Activated T-cell treated with anti-CD3 and anti-CD28 coated beads for 24 hours (primary cell): ENCODE measurements at regions not wholly inside any gene's neighbourhood (a gene's known extent, or its start where the extent isn't known, plus 50 kb on each side); places are given as distances from the start of the nearest gene placed in this dataset.

Experiments
- DNase-seq: peaks from one replicate; pipeline ENCODE4 v3.0.0-alpha.2; 2020; ENCODE audit warnings: low read depth

DNA sequence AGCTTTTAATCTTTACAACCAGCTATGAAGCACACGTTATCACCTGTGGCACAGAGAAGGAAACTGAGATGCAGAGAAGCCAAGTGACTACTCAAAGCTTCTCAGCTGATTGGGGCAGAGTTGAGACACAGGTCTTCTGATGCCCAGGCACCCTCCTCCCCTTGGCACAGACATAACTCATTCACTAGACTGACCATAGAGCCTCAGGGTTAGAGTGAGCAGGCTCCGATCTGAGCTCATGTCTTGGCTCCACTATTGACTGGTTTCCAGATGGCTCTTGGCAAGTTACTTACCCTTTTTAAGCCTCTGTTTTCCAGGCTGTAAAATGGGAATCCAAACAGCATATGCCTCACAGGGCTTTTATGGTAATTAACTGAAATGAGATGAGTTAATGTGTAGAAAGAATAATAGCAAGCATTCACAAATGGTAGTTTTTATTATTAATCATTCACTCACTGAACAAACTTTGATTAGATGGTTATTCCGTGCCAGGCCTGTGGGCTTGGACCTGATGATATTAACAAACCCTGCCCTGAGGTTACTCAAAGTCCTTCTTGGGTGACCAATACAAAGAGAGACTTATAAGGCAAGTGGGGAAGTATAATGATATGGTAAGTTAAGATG, 184.3 kb downstream of the ANXA2 start:
- DNase-seq, result no peak

DNA sequence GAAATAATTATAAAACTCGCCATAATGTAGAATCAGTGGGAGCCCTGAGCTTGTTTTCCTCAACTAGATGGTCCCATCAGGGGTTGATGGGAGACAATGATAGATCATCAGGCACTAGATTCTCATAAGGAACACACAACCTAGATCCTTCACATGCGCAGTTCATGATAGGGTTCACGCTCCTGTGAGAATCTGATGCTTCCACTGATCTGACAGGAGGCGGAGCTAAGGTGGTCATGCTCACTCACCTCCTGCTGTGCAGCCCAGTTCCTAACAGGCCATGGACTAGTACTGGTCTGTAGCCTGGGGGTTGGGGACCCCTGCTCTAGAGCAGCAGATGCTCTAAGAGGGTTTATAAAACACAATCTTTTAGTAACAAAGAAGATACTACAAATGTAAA, 183.6 kb downstream of the ANXA2 start:
- no peak for DNase-seq

- no peak for DNase-seq
Observed at GRCh38 chr15:60215225-60215963, 182.4 kb downstream of the ANXA2 start.

DNA sequence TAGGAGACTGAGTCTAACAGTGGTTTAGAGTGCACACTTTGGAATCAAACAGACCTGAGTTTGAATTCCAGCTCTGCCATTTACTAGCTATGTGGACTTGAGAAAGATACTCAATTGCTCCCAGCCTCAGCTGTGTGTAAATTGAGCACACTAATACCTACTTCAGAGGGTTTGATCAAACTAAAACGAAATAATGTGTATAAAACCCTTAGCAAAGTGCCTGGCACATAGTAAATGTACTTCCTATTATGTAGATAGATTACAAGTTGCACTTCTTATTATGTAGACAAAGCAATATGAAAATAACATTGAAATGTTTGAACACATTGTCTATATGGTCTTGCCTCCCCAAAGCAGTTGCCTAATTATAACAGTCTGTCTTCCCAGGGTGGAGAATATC, 180.6 kb downstream of the ANXA2 start:
- no peak for DNase-seq

- DNase-seq, result no peak
Observed at GRCh38 chr15:60218256-60218655, 179.5 kb downstream of the ANXA2 start.

DNA sequence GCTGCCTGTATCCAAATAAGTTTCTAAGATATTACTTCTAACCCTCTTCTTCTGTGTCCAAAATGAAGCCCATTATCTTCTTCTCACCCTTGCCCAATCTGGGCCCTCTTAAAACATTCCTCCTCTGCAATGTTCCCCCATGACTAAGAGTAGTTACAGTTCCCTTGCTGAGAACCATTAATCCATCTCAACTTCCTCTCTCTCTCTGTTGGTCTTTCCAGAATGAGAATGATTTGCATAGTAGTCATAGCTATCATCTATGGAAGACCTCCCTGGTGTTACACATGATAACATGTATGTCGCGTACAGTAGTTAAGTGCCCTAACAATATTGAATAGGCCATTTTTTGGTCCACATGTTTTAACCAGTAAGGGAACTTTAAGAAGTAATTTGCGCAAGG, 177.9 kb downstream of the ANXA2 start:
- no peak for DNase-seq

- no peak for DNase-seq
Observed at GRCh38 chr15:60221356-60221755, 176.4 kb downstream of the ANXA2 start.

DNA sequence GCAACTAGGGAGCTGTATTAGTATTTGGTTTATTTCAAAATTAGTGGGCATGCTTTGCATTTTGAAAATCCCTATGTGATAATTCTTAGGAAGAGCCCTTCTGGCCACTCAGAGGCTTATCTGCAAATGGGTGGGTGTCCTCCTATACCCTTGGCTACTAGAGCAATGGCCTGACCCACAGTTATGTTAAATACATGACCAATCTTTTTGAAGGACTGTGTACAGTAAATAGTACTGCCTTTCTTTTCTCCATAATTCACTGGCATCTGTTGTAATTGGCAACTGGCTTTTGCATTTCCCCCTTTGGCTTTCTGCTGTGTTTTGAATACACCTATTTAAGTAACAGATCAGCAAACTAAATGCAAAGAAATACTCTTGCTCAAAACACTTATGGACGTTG, 175.4 kb downstream of the ANXA2 start:
- DNase-seq, result no peak

DNA sequence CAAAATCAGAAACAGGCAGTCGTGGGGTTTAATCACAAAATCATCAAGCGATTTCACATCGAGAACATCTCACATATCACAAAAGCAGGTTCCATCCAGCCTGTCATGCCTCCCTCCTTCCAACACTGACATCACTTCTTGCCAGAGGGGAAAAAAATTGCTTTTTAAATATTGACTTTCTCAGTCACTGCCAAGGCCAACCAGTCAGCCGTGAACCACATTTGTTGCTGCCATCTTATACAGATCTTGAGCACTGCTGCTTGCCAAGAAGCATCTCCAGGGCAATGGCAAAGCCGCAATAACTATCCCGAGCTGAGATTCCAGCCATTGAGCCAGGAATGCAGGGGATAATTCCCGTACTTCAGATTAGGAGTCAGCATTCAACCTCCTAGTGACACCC, 174.6 kb downstream of the ANXA2 start:
- DNase-seq, result no peak

GRCh38 chr15:60226924-60227323, 170.9 kb downstream of the ANXA2 start:
- DNase-seq, result no peak

DNA sequence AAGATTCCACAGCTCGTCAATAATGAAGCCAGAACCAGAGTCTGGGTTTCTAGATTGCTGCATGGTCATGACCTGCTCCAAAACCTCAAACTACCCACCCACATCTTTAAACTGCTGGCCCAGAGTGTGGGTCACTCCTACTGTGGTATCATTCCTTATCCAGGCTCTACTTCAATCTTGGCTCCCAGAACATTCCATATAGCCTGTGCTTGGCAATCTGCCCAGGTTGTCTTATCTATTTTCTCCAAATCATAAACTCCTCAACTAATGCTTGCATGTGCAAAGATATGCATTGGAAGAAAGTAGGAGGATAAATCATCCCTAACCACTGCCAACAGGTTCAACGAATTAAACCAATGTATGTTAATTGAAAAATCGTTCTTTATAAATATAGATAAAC, 169.7 kb downstream of the ANXA2 start:
- no peak for DNase-seq

DNA sequence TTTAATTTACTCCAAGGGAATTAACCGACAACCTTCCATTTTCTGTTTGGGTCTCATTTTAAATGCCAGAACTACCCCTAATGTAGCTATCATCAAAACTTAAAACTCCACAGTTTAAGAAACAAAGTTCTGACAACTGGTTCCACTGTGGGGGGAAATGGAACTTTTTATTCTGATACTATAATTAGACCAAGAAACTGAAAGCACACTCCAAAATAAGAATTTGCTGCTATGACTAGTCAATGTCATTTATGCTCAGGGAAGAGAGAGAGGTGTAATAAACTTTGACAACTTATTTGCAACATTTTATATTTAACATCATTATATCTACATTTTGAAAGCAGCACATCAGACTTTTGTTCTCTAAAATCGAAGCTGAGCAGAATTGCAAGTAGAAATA, 169.2 kb downstream of the ANXA2 start:
- no peak for DNase-seq

GRCh38 chr15:60235951-60236710, 161.7 kb downstream of the ANXA2 start:
- DNase-seq, result no peak

DNA sequence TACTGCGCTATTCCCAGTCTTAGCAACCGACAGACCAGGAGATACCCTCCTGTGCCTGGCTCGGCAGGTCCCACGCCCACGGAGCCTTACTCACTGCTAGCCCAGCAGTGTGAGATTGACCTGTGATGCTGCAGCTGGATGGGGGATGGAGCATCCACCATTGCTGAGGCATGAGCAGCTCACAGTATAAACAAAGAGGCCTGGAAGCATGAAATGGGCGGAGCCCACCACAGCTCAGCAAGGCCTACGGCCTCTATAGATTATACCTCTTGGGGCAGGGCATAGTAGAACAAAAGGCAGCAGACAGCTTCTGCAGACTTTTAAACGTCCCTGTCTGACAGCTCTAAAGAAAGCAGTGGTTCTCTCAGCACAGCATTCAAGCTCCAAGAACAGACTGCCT, 160.3 kb downstream of the ANXA2 start:
- no peak for DNase-seq

GRCh38 chr15:60243769-60244168, 154.0 kb downstream of the ANXA2 start:
- DNase-seq, result no peak

DNA sequence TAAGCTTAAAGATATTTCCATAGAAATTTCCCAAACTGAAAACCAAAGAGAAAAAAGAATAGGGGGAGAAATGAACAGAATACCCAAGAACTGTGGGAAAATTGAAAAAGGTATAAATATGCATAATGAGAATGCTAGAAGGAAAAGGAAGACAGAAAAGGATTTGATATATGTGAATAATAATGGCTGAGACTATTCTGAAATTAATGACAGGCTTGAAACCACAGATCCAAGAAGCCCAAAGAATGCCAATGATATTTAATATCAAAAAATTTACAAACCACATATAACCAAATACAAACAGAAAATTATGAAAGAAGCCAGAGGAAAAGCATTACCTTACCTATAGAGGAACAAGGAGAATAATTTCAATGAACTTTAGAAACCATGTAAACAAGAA, 153.0 kb downstream of the ANXA2 start:
- DNase-seq, result no peak

DNA sequence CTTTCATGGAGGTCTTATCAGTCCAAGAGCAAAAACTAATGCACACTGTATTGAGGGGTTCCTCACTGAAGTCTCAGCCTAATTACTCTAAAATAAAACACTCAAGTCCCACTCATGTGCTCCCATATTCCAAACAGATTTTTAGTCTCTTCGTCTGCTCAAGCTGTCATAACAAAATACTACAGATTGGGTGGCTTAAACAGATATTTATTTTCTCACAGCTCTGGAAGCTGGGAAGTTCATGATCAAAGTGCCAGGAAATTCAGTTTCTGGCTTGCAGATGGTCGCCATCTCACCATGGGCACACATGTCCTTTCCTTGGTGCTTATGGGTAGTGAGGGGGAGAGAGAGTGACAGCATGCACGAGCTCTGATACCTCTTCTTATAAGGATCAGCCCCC, 147.5 kb downstream of the ANXA2 start:
- DNase-seq, result no peak

DNA sequence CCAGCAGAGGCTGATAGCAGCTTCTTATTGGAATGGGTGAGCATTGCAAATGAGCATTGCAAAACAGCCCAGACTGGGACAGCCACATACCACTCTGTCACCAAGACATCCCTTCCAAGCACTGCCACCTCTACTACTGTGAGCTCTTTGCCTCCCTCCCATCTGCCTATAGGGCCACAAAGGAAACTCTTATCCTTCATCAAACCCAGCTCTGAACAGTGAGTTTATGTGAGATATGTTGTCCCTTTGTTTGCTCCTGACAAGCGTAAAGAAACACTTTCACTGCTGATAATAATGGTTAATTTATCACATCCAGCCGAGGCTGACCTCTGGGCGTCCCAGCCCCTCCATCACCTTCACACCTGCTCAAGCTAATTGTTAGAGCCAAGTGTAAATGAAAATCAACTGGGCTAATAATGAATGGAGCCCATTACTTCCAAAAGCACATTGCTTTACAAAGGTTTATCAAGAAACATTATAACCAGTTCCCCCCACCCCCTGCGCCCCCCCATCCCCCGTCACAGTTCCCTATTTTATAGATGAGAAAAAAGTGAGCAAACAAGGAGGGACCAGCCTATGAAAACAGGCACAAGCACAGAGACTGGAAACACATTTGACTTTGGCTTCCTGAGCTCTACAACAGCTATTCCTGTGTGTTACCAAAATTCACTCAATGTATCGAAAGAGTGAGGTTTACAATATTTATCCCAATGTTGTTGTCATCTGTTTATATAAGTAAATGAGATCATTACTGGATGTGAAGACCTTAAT, 146.3 kb downstream of the ANXA2 start:
- no peak for DNase-seq

GRCh38 chr15:60254416-60254815, 143.4 kb downstream of the ANXA2 start:
- no peak for DNase-seq

GRCh38 chr15:60255390-60255789, 142.4 kb downstream of the ANXA2 start:
- peak; percentile 34 for DNase-seq

- DNase-seq, result no peak
Observed at GRCh38 chr15:60257591-60258159, 140.1 kb downstream of the ANXA2 start.

- no peak for DNase-seq
Observed at GRCh38 chr15:60259469-60259868, 138.3 kb downstream of the ANXA2 start.
